ENCODE measurements at regions not wholly inside any gene's neighbourhood (a gene's known extent, or its start where the extent isn't known, plus 50 kb on each side); places are given as distances from the start of the nearest gene placed in this dataset.

GRCh38 chr7:127513311-127513710 lies 72.1 kb downstream of the GCC1 start:
- H3K4me1 ChIP-seq, result no peaks in the 10 kb centered on the region
- intact Hi-C loops (cut with micrococcal nuclease), result no loop called here
- peaks cover 47% of the 10 kb centered on the region for H3K27me3 ChIP-seq (ENCODE audit: low read depth)
- H3K9me3 ChIP-seq (replicated peaks), result no peaks in the 10 kb centered on the region
- no peaks in the 10 kb centered on the region for H3K36me3 ChIP-seq
- TF ChIP-seq CTCF (IDR thresholded peaks at IDR 0.05; ENCODE audit: borderline replicate concordance), result no peak
- DNase-seq, result no peak
- H3K4me3 ChIP-seq, result no peak overlapping the region
- H3K27ac ChIP-seq (replicated peaks), result no peak overlapping the region

- H3K4me1 ChIP-seq, result no peaks in the 10 kb centered on the region
- H3K27ac ChIP-seq (replicated peaks), result no peak overlapping the region
- H3K36me3 ChIP-seq, result no peaks in the 10 kb centered on the region
- no peak for TF ChIP-seq CTCF (IDR thresholded peaks at IDR 0.05; ENCODE audit: borderline replicate concordance)
- no peak for DNase-seq
- H3K27me3 ChIP-seq (ENCODE audit: low read depth), result peaks cover 52% of the 10 kb centered on the region
- no peaks in the 10 kb centered on the region for H3K9me3 ChIP-seq (replicated peaks)
- intact Hi-C loops (cut with micrococcal nuclease), result no loop called here
- no peak overlapping the region for H3K4me3 ChIP-seq
Measured at GRCh38 chr7:127512663-127513062, 72.7 kb downstream of the GCC1 start.

- peak; percentile 44 for TF ChIP-seq CTCF (IDR thresholded peaks at IDR 0.05; ENCODE audit: borderline replicate concordance)
Measured at GRCh38 chr7:127504715-127505114, 80.7 kb downstream of the GCC1 start.

GRCh38 chr7:127501817-127502216 lies 83.6 kb downstream of the GCC1 start:
- no peak for DNase-seq
- TF ChIP-seq CTCF (IDR thresholded peaks at IDR 0.05; ENCODE audit: borderline replicate concordance), result no peak
- intact Hi-C loops (cut with micrococcal nuclease), result no loop called here
- Histone ChIP-seq H3K36me3 (no peaks in the 10 kb centered on the region), H3K27me3 (ENCODE audit: low read depth) (peaks cover 13% of the 10 kb centered on the region), H3K27ac (replicated peaks) (no peak overlapping the region), H3K9me3 (replicated peaks) (peaks cover 11% of the 10 kb centered on the region), H3K4me1 (no peaks in the 10 kb centered on the region), H3K4me3 (no peak overlapping the region)

More at GRCh38 chr7:127504715-127505114, 80.7 kb downstream of the GCC1 start:
- no peak overlapping the region for H3K4me3 ChIP-seq
- H3K9me3 ChIP-seq (replicated peaks), result peaks cover 11% of the 10 kb centered on the region
- no peak overlapping the region for H3K27ac ChIP-seq (replicated peaks)
- no peaks in the 10 kb centered on the region for H3K4me1 ChIP-seq
- DNase-seq, result peak; percentile 26
- peaks cover 39% of the 10 kb centered on the region for H3K27me3 ChIP-seq (ENCODE audit: low read depth)
- intact Hi-C loops (cut with micrococcal nuclease), result no loop called here
- H3K36me3 ChIP-seq, result no peaks in the 10 kb centered on the region

- Histone ChIP-seq H3K4me1 (no peaks in the 10 kb centered on the region), H3K36me3 (no peaks in the 10 kb centered on the region), H3K27ac (replicated peaks) (no peak overlapping the region), H3K4me3 (no peak overlapping the region), H3K9me3 (replicated peaks) (peaks cover 11% of the 10 kb centered on the region), H3K27me3 (ENCODE audit: low read depth) (peaks cover 3% of the 10 kb centered on the region)
- DNase-seq, result no peak
- intact Hi-C loops (cut with micrococcal nuclease), result no loop called here
- TF ChIP-seq CTCF (IDR thresholded peaks at IDR 0.05; ENCODE audit: borderline replicate concordance), result no peak
Measured at GRCh38 chr7:127487381-127487780, 94.9 kb upstream of the ZNF800 start.

- intact Hi-C loops (cut with micrococcal nuclease), result no loop called here
- no peak for TF ChIP-seq CTCF (IDR thresholded peaks at IDR 0.05; ENCODE audit: borderline replicate concordance)
- Histone ChIP-seq H3K9me3 (replicated peaks) (peaks cover 11% of the 10 kb centered on the region), H3K27me3 (ENCODE audit: low read depth) (peaks cover 3% of the 10 kb centered on the region), H3K36me3 (no peaks in the 10 kb centered on the region), H3K4me1 (no peaks in the 10 kb centered on the region), H3K27ac (replicated peaks) (no peak overlapping the region), H3K4me3 (no peak overlapping the region)
- DNase-seq, result no peak
Measured at GRCh38 chr7:127486654-127487053, 94.1 kb upstream of the ZNF800 start.

Data from left ventricle myocardium inferior (tissue), 1 donor.